Thyroid gland (tissue), 4 donors: ENCODE measurements at regions not wholly inside any gene's neighbourhood (a gene's known extent, or its start where the extent isn't known, plus 50 kb on each side); places are given as distances from the start of the nearest gene placed in this dataset.

Source experiments
- CTCF ChIP-seq, 6 experiments: fragments of 200-600 bp in 3 of 6; fragments of 450-650 bp in 3 of 6; sonication (generic) in 3 of 6; IDR thresholded peaks; one replicate each; pipeline ENCODE4 v1.5.1; 2016 to 2019; ENCODE audit warnings: antibody characterized with exemption in 6 of 6, mild to moderate bottlenecking in 2 of 6, inconsistent platforms in 1 of 6, moderate library complexity in 1 of 6
- POLR2A ChIP-seq, 2 donors: fragments of 450-650 bp; IDR thresholded peaks; one replicate each; pipeline ENCODE4 v1.6.1; 2017; ENCODE audit warnings: antibody characterized with exemption in 2 of 2, mild to moderate bottlenecking in 2 of 2, moderate library complexity in 1 of 2

GRCh38 chr5:74369173-74369572, 271.4 kb downstream of the ENC1 start:
- TF ChIP-seq CTCF (IDR thresholded peaks at IDR 0.05), result no peak
- TF ChIP-seq POLR2A (IDR thresholded peaks at IDR 0.05), result no peak
